Thyroid gland (tissue), 4 donors: ENCODE measurements at regions not wholly inside any gene's neighbourhood (a gene's known extent, or its start where the extent isn't known, plus 50 kb on each side); places are given as distances from the start of the nearest gene placed in this dataset.

Source experiments
- DNase-seq, 2 donors: peaks; one replicate each; pipeline ENCODE4 v3.0.0-alpha.2; 2019
- H3K27ac ChIP-seq, 3 donors: fragments of 200-600 bp; sonication (generic); 1 replicate in 2 of 3; 2 replicates in 1 of 3; pipeline ENCODE4 v1.5.1; 2016 to 2019; ENCODE audit warnings: mild to moderate bottlenecking in 1 of 3, moderate library complexity in 1 of 3
- H3K27me3 ChIP-seq: fragments of 200-600 bp; sonication (generic); one replicate; pipeline ENCODE4 v1.5.1; 2019
- H3K36me3 ChIP-seq, 2 donors: fragments of 200-600 bp; sonication (generic); one replicate each; pipeline ENCODE4 v1.5.1; 2016 to 2019
- H3K4me1 ChIP-seq, 2 donors: fragments of 200-600 bp; sonication (generic); one replicate each; pipeline ENCODE4 v1.5.1; 2017 to 2019
- H3K4me3 ChIP-seq, 3 donors: fragments of 200-600 bp; sonication (generic); replicated peaks in 1 of 3; 1 replicate in 2 of 3; 2 replicates in 1 of 3; pipeline ENCODE4 v1.5.1; 2016; ENCODE audit warnings: mild to moderate bottlenecking in 1 of 3
- H3K9me3 ChIP-seq: fragments of 200-600 bp; sonication (generic); one replicate; pipeline ENCODE4 v1.5.1; 2017
- CTCF ChIP-seq, 6 experiments: fragments of 200-600 bp in 3 of 6; fragments of 450-650 bp in 3 of 6; sonication (generic) in 3 of 6; IDR thresholded peaks; one replicate each; pipeline ENCODE4 v1.5.1; 2016 to 2019; ENCODE audit warnings: antibody characterized with exemption in 6 of 6, mild to moderate bottlenecking in 2 of 6, inconsistent platforms in 1 of 6, moderate library complexity in 1 of 6
- POLR2A ChIP-seq, 2 donors: fragments of 450-650 bp; IDR thresholded peaks; one replicate each; pipeline ENCODE4 v1.6.1; 2017; ENCODE audit warnings: antibody characterized with exemption in 2 of 2, mild to moderate bottlenecking in 2 of 2, moderate library complexity in 1 of 2
- WGBS, 2 donors: methylation state at CpG; one replicate each; pipeline ENCODE4 v1.1.5; 2017; 5-methylcytosine and 5-hydroxymethylcytosine counted together
- intact Hi-C: fragments of 100-400 bp; cut with DNase I; formaldehyde crosslinking; loops from one replicate; pipeline ENCODE4 v1.15.1; 2023

GRCh38 chr3:5063724-5064123, 58.4 kb upstream of the ARL8B start:
- Histone ChIP-seq H3K9me3 (no peaks in the 10 kb centered on the region), H3K36me3 (no peaks in the 10 kb centered on the region), H3K27me3 (no peaks in the 10 kb centered on the region), H3K4me1 (no peaks in the 10 kb centered on the region), H3K4me3 (no peak overlapping the region), H3K27ac (no peak overlapping the region)
- DNase-seq: no peak
- 89% methylated on average over 6 of the region's 6 CpGs for WGBS, 2 donors
- intact Hi-C loops: no loop called here
- TF ChIP-seq CTCF (IDR thresholded peaks at IDR 0.05) (no peak), POLR2A (IDR thresholded peaks at IDR 0.05) (no peak)

- no peak overlapping the region for H3K27ac ChIP-seq
- H3K9me3 ChIP-seq: no peaks in the 10 kb centered on the region
- H3K4me3 ChIP-seq: no peak overlapping the region
- H3K27me3 ChIP-seq: no peaks in the 10 kb centered on the region
- no peak for DNase-seq
- WGBS, 2 donors: 61 to 65% methylated on average over 14 of the region's 14 CpGs
- H3K4me1 ChIP-seq: no peaks in the 10 kb centered on the region
- intact Hi-C loops: no loop called here
- H3K36me3 ChIP-seq: no peaks in the 10 kb centered on the region
- TF ChIP-seq CTCF (IDR thresholded peaks at IDR 0.05) (no peak), POLR2A (IDR thresholded peaks at IDR 0.05) (no peak)
Measured at GRCh38 chr3:5068531-5069050, 53.5 kb upstream of the ARL8B start.

- no peaks in the 10 kb centered on the region for H3K27me3 ChIP-seq
- no peaks in the 10 kb centered on the region for H3K36me3 ChIP-seq
- intact Hi-C loops: no loop called here
- 89 to 93% methylated on average over 2 of the region's 2 CpGs for WGBS, 2 donors
- no peak for TF ChIP-seq CTCF (IDR thresholded peaks at IDR 0.05)
- no peak for TF ChIP-seq POLR2A (IDR thresholded peaks at IDR 0.05)
- no peak for DNase-seq
- H3K27ac ChIP-seq: no peak overlapping the region
- H3K9me3 ChIP-seq: no peaks in the 10 kb centered on the region
- H3K4me1 ChIP-seq: no peaks in the 10 kb centered on the region
- H3K4me3 ChIP-seq: no peak overlapping the region
Measured at GRCh38 chr3:5069627-5070026, 52.5 kb upstream of the ARL8B start.

GRCh38 chr3:5071061-5071460, 51.0 kb upstream of the ARL8B start:
- Histone ChIP-seq H3K36me3 (no peaks in the 10 kb centered on the region), H3K4me3 (no peak overlapping the region), H3K27ac (no peak overlapping the region), H3K9me3 (no peaks in the 10 kb centered on the region), H3K27me3 (no peaks in the 10 kb centered on the region), H3K4me1 (no peaks in the 10 kb centered on the region)
- 71 to 75% methylated on average over 7 of the region's 7 CpGs for WGBS, 2 donors
- no peak for DNase-seq
- intact Hi-C loops: no loop called here
- no peak for TF ChIP-seq POLR2A (IDR thresholded peaks at IDR 0.05)
- TF ChIP-seq CTCF (IDR thresholded peaks at IDR 0.05): no peak

- Histone ChIP-seq H3K4me3 (no peak overlapping the region), H3K4me1 (no peaks in the 10 kb centered on the region), H3K27ac (no peak overlapping the region), H3K27me3 (no peaks in the 10 kb centered on the region), H3K36me3 (no peaks in the 10 kb centered on the region), H3K9me3 (no peaks in the 10 kb centered on the region)
- TF ChIP-seq CTCF (IDR thresholded peaks at IDR 0.05) (no peak), POLR2A (IDR thresholded peaks at IDR 0.05) (no peak)
- intact Hi-C loops: no loop called here
- WGBS, 2 donors: 92 to 93% methylated on average over 4 of the region's 4 CpGs
- no peak for DNase-seq
Measured at GRCh38 chr3:5072100-5072816, 49.8 kb upstream of the ARL8B start.
